ENCODE measurements at regions not wholly inside any gene's neighbourhood (a gene's known extent, or its start where the extent isn't known, plus 50 kb on each side); places are given as distances from the start of the nearest gene placed in this dataset.

- TF ChIP-seq EGR1 (IDR thresholded peaks at IDR 0.05) (no peak), TEAD4 (IDR thresholded peaks at IDR 0.05) (no peak), ZBTB7A (IDR thresholded peaks at IDR 0.05; ENCODE audit: low read depth) (no peak), MAX (IDR thresholded peaks at IDR 0.05) (no peak), CEBPB (IDR thresholded peaks at IDR 0.05) (no peak), YY1 (IDR thresholded peaks at IDR 0.05; ENCODE audit: low read depth) (no peak), RAD21 (IDR thresholded peaks at IDR 0.05; ENCODE audit: low read depth) (no peak), EP300 (IDR thresholded peaks at IDR 0.05; ENCODE audit: borderline replicate concordance) (no peak), TCF12 (IDR thresholded peaks at IDR 0.05; ENCODE audit: low read depth) (no peak), REST (IDR thresholded peaks at IDR 0.05; ENCODE audit: low read depth) (no peak), CREB1 (IDR thresholded peaks at IDR 0.05; ENCODE audit: low read depth) (no peak), TAF1 (IDR thresholded peaks at IDR 0.05; ENCODE audit: low read depth) (no peak), NFIC (IDR thresholded peaks at IDR 0.05) (no peak), FOXM1 (IDR thresholded peaks at IDR 0.05; ENCODE audit: borderline replicate concordance, low read depth) (no peak)
- TF ChIP-seq, protein P1, sequence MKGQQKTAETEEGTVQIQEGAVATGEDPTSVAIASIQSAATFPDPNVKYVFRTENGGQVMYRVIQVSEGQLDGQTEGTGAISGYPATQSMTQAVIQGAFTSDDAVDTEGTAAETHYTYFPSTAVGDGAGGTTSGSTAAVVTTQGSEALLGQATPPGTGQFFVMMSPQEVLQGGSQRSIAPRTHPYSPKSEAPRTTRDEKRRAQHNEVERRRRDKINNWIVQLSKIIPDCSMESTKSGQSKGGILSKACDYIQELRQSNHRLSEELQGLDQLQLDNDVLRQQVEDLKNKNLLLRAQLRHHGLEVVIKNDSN (IDR thresholded peaks at IDR 0.05): no peak
These were observed 293.8 kb upstream of the ADAMTS5 start for GRCh38 chr21:27260728-27261127.

DNA sequence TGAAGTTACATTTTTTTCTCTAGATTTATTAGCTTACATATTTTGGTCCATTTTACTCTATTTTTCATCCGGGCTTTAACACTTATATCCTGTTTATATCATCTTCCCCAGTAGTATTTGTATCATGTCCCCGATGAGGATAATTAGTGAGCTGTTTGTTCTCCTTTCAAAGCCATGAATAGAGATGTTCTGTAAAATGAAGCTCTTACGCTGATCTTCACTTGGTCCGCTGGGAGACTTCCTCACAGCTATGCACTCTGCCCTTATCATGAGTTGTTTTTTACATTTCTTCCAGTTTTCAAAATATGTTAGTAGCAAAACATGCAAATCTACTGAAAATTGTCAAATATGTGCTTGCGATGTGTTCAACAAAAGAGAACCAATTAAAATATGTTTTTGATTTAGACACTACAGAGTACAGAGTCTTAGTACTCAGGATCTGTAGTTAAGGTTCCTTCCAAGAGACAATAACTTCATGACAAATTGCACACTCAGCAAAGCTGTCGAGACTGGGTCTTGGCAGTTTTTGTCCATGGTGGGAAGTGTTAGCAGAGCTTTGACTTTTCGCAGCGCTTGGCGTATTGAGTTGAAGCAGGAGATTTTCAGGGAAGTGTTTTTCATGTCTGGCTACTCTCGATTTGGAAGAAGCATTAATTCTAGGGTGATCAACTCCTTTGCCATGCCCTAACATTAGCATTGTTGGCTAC, 292.0 kb upstream of the ADAMTS5 start:
- no peak for TF ChIP-seq MAX (IDR thresholded peaks at IDR 0.05)
- TF ChIP-seq TCF12 (IDR thresholded peaks at IDR 0.05; ENCODE audit: low read depth): no peak
- no peak for TF ChIP-seq ZBTB7A (IDR thresholded peaks at IDR 0.05; ENCODE audit: low read depth)
- TF ChIP-seq NFIC (IDR thresholded peaks at IDR 0.05): no peak
- TF ChIP-seq, protein P1 (IDR thresholded peaks at IDR 0.05): no peak
- no peak for TF ChIP-seq FOXM1 (IDR thresholded peaks at IDR 0.05; ENCODE audit: borderline replicate concordance, low read depth)
- TF ChIP-seq EGR1 (IDR thresholded peaks at IDR 0.05): no peak
- TF ChIP-seq EP300 (IDR thresholded peaks at IDR 0.05; ENCODE audit: borderline replicate concordance): no peak
- no peak for TF ChIP-seq CREB1 (IDR thresholded peaks at IDR 0.05; ENCODE audit: low read depth)
- no peak for TF ChIP-seq YY1 (IDR thresholded peaks at IDR 0.05; ENCODE audit: low read depth)
- TF ChIP-seq CEBPB (IDR thresholded peaks at IDR 0.05): no peak
- TF ChIP-seq TAF1 (IDR thresholded peaks at IDR 0.05; ENCODE audit: low read depth): no peak
- no peak for TF ChIP-seq REST (IDR thresholded peaks at IDR 0.05; ENCODE audit: low read depth)
- no peak for TF ChIP-seq RAD21 (IDR thresholded peaks at IDR 0.05; ENCODE audit: low read depth)
- no peak for TF ChIP-seq TEAD4 (IDR thresholded peaks at IDR 0.05)

GRCh38 chr21:27257908-27258556, 291.1 kb upstream of the ADAMTS5 start:
- TF ChIP-seq TEAD4 (IDR thresholded peaks at IDR 0.05): no peak
- no peak for TF ChIP-seq NFIC (IDR thresholded peaks at IDR 0.05)
- TF ChIP-seq RAD21 (IDR thresholded peaks at IDR 0.05; ENCODE audit: low read depth): no peak
- TF ChIP-seq CEBPB (IDR thresholded peaks at IDR 0.05): no peak
- TF ChIP-seq, protein P1 (IDR thresholded peaks at IDR 0.05): no peak
- TF ChIP-seq CREB1 (IDR thresholded peaks at IDR 0.05; ENCODE audit: low read depth): no peak
- no peak for TF ChIP-seq YY1 (IDR thresholded peaks at IDR 0.05; ENCODE audit: low read depth)
- no peak for TF ChIP-seq EP300 (IDR thresholded peaks at IDR 0.05; ENCODE audit: borderline replicate concordance)
- TF ChIP-seq ZBTB7A (IDR thresholded peaks at IDR 0.05; ENCODE audit: low read depth): no peak
- no peak for TF ChIP-seq MAX (IDR thresholded peaks at IDR 0.05)
- TF ChIP-seq REST (IDR thresholded peaks at IDR 0.05; ENCODE audit: low read depth): no peak
- no peak for TF ChIP-seq TAF1 (IDR thresholded peaks at IDR 0.05; ENCODE audit: low read depth)
- no peak for TF ChIP-seq EGR1 (IDR thresholded peaks at IDR 0.05)
- no peak for TF ChIP-seq FOXM1 (IDR thresholded peaks at IDR 0.05; ENCODE audit: borderline replicate concordance, low read depth)
- no peak for TF ChIP-seq TCF12 (IDR thresholded peaks at IDR 0.05; ENCODE audit: low read depth)

Measured in Ishikawa (cell line).